GM19193 (cell line): ENCODE measurements at regions not wholly inside any gene's neighbourhood (a gene's known extent, or its start where the extent isn't known, plus 50 kb on each side); places are given as distances from the start of the nearest gene placed in this dataset.

Experiments
- POLR2A ChIP-seq: IDR thresholded peaks from 4 replicates; pipeline ENCODE4 v1.6.1; 2011; ENCODE audit not compliant: insufficient read depth, insufficient read length; ENCODE audit errors: extremely low read depth

DNA sequence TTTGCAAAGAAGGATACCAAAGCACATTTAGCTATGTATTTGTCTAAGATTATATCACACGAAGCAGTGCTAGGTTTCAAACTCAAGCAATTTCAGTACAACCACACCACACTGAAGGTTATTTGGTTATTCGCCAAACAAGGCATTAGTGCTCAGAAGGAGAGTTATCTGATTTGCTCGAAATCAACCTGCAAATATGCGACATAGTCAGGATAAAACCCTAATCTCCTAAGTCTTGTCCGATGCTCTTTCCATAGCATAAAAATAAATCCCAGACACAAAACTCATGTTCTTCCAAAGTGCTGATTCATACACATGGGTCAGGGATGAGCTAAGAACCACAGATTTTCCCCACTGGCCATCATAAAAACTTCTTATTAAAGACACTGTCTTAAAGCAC is 1288.0 kb upstream of the SORCS1 start:
- no peak for TF ChIP-seq POLR2A

DNA sequence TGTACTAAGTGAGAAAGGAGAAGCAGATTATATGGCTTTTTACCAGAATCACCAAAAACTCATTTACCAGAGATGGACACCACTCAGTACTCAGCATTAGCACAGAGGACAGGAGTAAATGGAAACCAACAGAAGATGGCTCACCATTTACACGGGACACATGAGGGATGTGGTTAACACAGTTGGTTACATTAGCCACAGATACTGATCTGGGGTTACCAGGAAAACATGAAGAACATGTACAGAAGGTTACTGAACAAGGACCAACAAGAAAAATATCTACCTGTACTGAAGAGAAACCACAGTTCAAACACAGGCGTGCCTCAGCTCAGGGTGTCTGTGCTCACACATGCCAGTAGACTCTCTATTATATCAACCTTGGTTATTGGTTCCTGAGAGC is 1285.8 kb upstream of the SORCS1 start:
- TF ChIP-seq POLR2A: no peak

DNA sequence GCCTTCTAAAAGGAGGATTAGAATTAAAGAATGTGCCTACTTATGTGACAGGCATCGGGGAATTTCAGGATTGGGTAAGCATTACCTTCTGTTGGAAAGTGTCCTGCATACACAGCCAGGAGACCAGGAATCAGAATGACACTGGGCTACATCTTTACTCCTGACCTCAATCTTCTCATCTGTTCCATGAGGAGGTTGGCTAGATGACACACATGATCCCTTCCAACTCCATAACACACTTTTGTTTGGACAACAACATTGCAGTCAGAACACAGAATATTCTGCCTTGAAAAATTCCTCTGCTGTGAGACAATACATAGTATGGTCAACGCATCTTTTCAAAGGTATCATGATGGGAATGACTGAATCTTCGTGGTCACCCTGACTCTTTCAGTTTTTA is 1281.2 kb upstream of the SORCS1 start:
- no peak for TF ChIP-seq POLR2A

DNA sequence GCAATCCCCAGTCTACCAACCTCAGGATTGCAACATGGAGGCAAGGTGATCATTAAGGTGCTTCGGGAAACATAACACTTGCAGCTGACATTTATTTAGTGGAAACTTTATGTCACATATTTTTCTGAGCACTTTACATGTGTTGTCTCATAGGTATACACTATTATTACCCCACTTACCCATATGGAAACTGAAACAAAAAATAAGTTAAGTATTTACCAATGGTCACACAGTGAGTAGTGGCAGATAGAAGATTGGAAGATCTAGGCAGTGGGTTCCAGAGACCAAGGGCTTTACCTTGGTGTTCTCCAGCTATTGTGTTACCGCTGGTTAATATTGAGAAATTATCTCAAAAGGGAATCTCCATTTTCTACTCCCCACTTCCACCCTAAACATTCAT is 1279.1 kb upstream of the SORCS1 start:
- TF ChIP-seq POLR2A: no peak

DNA sequence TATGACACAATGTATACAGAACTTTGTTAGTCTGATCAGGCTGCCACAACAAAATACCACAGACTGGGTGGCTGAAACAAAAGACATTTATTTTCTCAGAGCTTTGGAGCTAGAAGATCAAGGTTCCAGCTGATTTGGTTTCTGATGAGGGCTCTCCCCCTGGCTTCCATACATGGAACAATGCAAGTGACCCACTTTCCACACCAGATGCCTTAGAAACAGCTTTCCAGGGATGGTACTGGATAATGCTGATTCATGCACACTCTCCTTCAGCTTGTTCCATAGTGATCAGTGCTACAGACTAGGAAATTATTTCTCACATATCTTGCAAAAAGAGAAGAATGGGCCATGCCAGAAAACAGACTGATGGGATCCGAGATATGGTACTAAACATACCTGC is 1274.9 kb upstream of the SORCS1 start:
- no peak for TF ChIP-seq POLR2A

DNA sequence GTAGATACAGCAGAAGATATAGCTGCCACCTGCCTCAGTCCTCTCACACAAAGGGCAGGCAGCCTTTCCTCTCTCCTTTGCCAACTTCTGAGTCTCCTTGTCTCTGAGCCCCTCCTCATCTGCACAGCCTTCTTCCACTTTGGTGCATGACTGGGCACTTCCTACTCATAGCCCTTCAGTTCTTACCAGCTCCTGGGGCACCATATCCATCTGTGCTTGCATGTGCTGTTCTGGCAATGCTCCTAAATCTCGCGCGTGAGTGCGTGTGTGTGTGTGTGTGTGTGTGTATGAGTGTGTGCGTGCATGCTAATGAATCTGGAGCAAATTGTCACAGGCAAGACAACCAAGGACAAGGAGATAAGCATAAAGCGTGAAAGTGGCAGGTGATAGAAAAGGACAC is 1271.6 kb upstream of the SORCS1 start:
- no peak for TF ChIP-seq POLR2A

DNA sequence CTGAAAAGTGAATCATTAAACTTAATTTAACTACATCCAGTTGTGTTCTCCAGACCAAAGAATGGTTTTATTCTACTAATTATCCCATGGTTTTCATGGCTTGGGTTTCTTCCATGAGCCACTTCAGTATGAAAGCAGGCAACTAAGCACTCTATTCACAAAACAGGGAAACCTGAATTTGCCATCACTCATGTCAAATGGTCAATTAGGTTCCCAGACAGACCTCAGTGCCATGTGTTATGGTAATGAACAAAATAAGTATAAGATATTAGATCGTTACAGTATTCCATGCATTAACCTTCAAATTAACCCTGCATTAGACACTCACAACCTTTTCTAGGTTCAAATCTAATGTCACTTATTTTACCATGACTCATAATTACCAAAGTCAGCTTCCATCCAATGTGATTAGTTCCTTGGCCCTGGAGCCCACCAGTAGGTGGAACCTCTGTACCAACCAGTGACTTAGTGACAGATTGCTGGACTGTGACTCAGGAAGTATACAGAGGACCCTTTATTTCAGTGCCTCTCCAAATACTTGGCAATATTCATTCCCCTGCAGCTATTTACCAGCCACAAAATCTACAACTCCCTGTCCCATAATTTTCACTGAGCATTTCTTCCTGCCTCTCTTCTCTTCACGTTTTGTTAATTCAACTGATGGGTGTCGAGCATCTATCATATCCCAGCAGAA is 1270.2 kb upstream of the SORCS1 start:
- TF ChIP-seq POLR2A: no peak

DNA sequence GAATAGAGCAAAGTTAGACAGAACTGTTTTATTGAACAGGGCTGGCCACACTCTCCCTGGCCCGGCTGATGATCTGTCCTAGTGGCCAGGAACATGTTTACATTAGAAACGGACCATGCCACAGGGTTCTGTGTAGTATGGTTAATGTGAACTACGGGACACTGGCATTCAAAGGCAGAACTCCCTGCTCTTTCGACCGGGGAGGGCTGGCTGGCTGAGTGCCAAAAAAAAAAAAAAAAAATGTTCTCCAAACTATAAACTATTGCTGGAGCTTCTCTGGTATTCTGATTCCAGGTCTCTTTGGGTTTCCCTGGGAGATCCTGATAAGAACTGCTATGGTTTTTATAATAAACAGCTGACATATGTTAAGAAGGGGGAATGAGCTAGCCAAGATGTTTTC is 1262.6 kb upstream of the SORCS1 start:
- TF ChIP-seq POLR2A: no peak

DNA sequence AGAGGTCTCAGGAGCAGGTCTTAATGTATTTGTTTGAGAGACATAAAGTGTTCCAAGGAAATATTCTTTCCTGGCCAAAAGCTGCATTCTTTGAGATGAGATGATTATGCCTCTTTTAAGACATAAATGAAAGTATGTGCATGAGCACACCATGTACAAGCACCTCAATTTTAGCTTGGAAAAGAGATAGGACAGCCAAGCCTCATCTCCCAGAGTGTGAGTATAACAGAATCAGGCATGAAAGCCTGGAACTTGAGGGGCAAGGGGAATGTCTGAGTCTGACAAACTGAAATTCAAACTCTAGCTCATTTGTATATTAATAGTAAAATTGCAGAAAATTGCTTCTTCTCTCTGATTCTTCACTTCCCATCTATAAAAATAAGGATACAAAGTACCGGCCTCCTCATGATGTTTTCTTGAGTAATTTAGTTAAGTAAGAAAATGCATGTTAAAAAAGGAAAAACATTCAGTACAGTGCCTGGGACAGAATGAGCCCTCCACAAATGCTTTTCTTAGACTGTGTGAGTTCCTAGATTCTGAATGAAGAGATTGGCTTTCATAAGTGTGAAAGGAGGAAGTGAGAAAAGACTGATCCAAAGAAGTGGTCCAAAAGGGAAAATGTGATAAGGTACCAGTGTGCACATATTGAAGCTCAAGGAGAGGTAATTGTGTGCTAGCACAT is 1260.9 kb upstream of the SORCS1 start:
- TF ChIP-seq POLR2A: no peak

DNA sequence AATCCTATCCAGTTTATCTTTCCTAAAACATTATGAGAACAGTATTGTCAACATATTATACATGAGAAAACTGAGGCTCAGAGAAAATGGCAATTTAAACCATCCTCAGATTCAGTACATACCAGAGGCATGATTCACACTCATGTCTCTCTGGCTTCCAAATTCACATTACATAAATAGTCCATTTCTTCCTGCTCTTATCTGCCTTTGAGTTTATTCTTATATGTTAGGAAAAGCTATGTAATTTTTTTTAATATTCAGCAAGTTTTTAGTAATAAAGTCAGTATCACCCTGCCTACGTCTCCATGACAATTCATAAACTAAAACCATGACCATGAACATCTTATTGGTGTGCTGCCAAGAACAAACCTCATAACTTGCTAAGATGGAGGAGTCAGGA is 1260.2 kb upstream of the SORCS1 start:
- no peak for TF ChIP-seq POLR2A

DNA sequence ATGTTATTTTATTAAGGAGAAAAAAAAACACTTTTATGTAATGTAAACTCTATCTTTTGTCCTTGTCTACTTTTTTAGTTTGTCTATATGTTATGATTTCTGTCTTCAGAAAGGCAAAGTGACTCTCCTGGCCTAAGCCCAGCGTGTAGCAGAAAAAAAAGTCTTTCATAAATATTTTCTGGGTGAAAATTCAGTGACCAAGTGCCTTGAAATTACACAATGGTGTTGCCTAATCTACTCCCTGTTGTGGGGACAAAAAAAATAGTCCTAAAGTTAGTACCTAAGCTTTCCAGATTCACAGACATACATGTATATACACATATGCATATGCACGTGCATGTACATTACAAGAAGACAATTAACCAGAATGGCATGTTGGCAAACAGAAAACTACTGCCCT is 1257.8 kb upstream of the SORCS1 start:
- no peak for TF ChIP-seq POLR2A

DNA sequence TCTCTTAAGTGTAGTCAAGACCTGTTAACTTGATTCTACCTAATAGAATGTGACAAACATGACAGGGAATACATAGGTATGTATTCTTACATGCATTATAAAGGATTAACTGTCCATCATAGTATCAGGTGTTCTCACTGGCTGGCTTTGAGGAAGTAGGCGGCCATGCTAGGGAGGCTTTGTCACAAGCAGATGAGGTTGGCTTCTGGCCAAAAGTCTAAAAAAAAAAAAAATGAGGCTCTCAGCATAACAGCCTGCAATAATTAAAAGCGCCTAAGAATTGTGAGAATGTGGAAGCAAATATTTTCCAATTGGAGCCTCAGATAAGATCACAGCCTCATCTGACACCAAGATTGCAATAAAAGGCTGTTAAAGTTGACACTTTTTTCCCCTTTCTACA is 1256.8 kb upstream of the SORCS1 start:
- no peak for TF ChIP-seq POLR2A

DNA sequence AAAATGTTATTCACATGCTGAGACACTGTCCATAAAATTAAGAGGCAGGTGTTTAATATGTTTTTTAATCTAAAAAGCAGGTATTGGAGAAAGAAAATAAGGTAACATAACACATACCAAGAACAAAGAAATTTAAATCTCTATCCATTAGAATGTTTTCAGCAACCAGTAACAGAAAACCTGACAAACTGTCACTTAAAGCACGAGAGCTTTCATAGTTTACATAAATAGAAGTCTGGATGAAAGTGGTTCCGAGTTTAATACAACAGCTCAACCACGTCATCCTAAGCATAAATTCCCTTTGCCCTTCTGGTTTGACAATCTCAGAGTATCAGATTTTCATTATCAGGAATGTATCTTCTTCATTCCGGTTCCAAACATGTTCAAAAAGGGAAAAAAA is 1249.4 kb upstream of the SORCS1 start:
- no peak for TF ChIP-seq POLR2A

DNA sequence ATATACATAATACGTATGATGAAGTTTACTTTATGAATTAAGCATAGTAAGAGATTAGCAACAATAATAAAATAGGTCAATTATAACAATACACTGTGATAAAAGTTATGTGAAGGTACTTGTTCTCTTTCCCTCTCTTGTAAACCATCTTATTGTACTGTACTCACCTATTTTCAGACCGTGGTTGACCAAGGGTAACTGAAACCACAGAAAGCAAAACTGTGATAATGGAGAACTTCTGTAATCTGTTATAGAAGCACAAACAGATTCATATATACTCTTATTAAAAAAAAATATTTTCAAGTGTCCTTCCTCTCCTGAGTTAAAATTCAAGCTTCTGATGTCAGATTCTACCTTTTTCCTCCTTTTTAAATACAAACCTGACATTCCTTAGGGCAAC is 1247.8 kb upstream of the SORCS1 start:
- TF ChIP-seq POLR2A: no peak

DNA sequence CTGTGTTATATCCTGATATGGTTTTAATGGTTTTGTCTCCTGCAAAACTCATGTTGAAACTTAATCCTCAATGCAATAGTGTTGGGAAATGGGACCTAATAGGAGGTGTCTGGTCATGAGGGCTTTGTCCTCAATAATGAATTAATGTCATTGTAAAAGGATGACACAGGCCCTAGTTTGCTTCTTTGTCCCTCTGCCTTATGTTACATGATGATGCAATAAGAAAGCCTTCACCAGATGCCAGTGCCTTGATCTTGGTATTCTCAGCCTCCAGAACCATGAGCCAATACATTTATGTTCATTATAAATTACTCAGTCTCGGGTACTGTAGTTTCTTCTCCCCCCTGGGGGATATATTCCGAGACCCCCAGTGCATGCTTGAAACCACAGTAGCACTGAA is 1247.4 kb upstream of the SORCS1 start:
- no peak for TF ChIP-seq POLR2A

DNA sequence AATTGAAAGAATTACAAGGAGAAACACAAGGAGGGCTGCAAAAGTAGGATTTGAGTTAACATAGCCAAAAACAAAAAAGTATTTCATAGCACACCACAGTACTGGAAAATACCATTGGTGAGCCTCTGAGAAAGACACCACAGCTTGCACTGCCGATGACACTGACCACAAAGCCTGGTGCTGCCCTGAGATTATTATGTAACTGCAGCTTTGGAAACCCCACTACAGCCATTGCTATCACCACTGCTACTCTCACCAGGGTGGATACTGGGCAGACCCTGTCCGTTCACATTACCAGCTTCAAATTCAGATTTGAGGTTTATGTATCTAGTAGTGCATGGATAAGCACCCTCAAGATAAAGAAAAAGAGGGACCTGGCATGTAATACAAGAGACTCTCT is 1246.7 kb upstream of the SORCS1 start:
- no peak for TF ChIP-seq POLR2A

DNA sequence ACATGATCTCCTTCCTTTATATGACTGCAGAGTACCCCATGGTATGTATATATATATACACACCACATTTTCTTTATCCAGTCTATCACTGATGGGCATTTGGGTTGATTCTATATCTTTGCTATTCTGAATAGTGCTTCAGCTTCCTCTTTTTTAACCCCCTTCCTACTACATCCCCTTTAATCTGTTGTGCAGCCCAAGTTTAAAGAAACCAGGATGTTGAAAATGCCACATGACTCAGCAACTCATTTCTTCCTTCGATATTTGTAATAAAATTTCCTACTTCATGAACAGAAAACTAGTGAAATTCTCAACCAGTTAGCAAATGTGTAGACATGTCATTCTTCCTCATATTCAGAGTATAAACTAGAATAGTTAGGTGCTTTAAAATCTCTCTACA is 1245.7 kb upstream of the SORCS1 start:
- no peak for TF ChIP-seq POLR2A

DNA sequence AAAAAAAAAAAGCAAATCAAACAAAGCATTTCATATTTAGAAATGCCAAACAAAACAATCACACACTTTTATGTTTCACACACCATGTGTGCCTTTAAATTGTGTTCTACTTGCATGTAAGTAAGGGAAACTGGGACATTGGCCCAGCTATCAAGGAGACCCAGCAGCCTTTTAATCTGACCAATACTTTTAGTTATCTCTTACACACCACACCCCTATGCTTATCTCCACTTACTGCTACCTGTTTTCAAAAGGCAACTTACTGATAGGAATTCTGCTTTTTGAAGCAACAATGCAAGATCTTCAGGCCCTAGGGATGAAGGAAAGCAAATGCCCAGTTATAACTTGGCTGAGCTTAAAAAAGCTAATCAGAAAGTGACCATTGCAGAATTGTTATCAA is 1244.8 kb upstream of the SORCS1 start:
- no peak for TF ChIP-seq POLR2A

DNA sequence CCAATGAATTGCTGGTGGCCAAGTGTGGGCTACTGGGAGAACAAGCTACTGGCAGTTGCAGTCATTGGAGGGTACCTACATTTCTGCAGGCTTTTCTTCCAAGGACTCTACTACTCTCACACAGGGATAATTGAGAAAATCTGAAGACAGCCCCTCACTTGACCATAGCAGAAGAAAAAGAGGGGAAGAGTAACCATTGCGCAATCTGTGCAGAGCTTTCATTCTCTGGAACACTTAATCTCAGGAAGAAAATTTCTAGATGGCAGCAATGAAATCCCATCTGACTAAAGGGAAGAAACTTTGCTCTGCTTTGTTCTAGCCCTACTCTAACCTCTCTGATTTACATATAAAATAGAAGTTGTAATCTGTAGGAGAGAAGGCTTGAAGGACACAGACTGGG is 1239.6 kb upstream of the SORCS1 start:
- no peak for TF ChIP-seq POLR2A
